ENCODE measurements at regions not wholly inside any gene's neighbourhood (a gene's known extent, or its start where the extent isn't known, plus 50 kb on each side); places are given as distances from the start of the nearest gene placed in this dataset.
A peak's percentile ranks its signal among the peaks of the same experiment; 100 is the strongest.

DNA sequence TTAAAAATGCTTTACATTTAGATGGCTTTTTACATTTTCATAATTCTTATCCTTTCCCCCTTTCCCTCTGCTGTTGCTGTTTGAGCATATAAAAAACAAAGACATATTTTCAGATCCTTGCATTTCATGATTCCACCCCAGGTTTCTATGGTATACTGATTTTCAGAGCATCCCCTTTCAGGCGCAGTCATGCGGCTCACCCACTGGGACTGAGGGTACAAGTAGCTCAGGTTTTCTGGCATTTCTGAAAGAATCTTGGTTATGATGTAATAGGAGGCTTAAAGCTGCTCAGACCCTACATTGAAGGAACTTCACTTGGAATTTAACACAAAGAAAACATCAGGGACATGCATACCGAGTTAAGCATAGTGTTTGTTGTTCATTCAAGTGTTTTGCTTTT, 310.8 kb downstream of the ETAA1 start:
- no peak for DNase-seq (ENCODE audit: low spot score)

GRCh38 chr2:67709835-67710234, 312.7 kb downstream of the ETAA1 start:
- no peak for DNase-seq (ENCODE audit: low spot score)

DNA sequence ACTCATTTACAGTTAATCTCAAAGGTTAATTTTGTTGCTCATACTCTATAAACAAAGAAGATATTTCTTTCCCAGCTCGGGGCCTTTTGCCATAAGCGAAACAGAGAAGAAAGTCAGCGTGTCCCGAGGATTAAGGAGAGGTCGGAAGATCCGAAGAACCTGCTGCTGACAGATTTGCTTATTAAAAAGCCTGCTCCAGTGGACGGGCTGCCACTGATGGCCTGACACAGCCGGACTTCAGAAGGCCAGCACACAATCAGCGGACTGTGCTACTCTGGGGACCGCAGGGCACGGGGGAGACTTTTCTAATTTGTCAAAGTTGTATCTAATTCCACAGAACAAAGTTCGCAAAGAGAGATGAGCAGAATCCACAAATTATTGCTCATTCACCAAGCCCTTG, 315.4 kb downstream of the ETAA1 start:
- DNase-seq (ENCODE audit: low spot score): no peak

DNA sequence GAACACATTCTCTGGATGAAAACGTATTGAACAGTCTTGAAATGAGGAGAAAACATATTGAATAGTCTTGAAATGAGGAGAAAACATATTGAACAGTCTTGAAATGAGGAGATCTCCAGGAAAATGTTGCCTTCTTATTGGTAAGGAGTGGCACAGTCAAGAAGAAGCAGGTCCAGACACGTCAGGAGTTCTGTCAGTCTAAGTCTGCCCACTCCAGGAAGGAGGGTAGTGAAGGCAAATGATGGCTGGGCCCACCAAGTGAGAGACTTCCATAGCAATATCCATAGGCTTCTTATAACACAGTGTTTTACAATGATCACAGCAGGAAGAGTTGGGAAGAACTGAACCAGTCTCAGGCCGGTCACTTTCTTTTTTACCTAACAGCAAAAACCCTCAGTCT, 316.2 kb downstream of the ETAA1 start:
- no peak for DNase-seq (ENCODE audit: low spot score)

DNA sequence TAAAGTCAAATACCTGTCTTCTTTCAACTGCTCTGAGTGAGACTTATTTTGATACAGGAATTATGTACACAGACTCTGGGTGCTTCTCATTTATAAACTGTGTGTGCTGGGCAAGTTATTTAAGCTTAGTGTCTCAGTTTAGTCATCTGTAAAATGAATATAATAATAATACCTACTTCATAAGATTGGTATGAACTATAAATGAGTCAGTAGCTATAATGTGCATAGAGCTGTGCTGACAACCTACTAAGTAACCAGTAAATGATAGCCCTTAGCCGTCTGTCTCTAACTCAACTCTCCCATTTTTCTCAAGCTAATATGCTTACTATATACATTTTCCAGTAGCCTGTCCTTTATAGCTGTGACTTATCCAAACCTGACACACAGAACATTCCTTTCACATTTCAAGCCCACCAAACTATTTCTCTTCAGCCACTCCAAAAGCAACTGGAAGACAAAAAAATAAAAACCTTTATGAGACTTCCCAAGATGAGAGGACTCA, 319.8 kb downstream of the ETAA1 start:
- DNase-seq (ENCODE audit: low spot score): no peak

DNA sequence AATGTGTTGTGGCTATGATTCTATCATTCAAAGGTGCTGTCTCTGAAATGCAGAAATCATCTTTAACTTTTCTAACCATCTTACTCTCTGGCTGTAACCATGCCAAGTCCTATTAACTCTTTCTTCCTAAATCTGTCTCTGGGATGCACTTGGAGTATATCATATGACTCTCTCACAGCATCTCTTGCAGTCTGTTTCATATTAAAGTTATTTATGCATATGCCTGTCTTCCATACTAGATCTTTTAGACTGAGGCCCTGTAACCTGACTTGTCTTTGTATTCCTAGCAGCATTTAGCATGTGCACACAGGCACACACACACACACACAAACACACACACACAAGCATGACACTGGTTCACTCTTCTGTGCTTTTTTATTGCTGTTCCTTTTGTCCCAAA, 320.6 kb downstream of the ETAA1 start:
- DNase-seq (ENCODE audit: low spot score): no peak

DNA sequence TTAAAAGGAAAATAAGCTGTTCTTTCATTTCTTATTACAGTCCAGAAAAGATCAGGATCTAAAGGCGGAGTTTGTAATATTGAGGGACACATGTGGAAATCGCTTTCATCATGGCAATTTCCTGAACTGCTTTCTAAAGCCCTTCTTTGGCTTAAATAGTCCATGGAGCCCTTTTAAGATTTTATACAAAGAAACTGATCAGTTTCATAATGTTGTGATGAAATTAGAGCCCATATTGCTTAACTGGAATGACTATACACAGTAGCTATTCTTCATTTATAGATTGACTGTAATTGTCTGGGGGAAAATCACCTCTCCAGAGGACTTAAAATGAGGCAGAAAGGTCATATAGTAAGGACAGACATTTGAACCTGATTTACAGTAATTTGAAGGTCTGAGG, 322.2 kb downstream of the ETAA1 start:
- DNase-seq (ENCODE audit: low spot score): no peak

DNA sequence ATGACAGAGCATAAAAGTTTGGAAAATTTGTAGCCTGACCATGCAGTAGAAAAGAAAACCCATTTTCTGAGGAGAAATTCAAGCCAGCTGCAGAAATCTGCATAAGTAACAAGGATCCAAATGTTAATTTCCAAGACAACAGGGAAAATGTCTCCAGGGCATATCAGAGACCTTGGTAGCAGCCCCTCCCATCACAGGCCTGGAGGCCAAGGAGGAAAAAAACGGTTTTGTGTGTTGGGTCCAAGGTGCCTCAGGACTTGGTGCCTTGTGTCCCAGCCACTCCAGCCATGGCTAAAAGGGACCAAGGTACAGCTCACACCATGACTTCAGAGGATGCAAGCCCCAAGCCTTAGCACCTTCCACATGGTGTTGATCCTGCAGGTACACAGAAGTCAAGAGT, 324.4 kb downstream of the ETAA1 start:
- no peak for DNase-seq (ENCODE audit: low spot score)

DNA sequence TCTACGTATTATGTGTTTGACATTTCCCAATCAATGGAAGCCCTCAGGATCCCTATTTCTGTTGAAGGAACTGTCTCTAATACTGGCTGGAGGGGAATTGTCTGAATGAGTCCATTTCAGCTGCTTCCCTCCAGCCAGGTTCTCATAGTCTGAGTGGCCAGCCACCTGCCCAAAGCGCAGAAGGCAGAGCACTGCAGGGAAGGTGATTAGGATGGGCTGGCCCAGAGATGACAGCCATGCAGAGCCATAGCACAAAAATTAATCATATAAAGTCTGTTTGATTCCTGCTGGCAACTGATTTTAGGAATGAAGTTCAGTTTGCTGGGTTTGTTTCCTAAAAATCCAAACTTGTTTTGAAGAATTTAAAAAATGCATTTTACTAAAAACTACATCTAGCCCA, 327.1 kb downstream of the ETAA1 start:
- DNase-seq (ENCODE audit: low spot score): no peak

GRCh38 chr2:67725731-67726130, 328.6 kb downstream of the ETAA1 start:
- no peak for DNase-seq (ENCODE audit: low spot score)

- no peak for DNase-seq (ENCODE audit: low spot score)
Observed at GRCh38 chr2:67726416-67726815, 329.3 kb downstream of the ETAA1 start.

DNA sequence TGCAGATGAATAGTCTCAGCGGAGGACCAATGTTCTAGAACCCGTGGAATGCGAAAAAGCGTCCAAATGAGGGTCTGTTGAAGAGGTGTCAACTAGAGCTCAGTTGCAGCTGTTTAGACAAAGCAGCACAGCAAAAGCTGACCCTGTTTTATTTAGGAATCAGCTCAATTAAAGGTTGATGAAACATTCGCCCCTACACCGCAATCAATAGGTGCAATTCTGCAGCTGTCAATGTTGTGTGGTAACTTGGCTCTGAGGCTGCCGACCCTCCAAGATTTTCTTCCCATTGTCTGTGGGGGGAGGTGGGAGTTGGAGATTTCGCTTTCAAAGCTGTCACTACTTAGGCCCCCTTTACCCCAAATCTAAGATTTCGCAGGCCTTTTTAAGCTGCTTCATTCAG, 330.0 kb downstream of the ETAA1 start:
- no peak for DNase-seq (ENCODE audit: low spot score)

- DNase-seq (ENCODE audit: low spot score): no peak
Observed at GRCh38 chr2:67727623-67728022, 330.5 kb downstream of the ETAA1 start.

DNA sequence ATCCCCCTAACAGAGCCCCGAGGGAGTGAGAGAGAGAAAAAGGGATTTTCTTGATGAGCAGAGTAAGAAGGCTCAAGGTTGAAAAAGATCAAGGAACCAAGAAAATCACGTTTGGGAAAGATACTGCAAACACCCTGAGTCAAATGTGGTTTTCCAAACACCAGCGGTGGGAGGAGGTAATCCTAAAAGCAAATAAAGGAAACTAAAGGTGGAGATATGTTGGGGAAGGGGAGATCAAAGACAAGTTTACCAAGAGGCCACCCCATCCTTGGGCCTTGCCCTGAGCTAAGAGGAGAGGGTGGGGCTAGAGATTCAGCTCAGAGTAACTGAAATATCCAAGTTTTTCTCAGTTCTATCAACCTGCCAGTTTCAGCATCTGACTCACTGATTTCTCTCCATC, 332.3 kb downstream of the ETAA1 start:
- DNase-seq (ENCODE audit: low spot score): no peak

DNA sequence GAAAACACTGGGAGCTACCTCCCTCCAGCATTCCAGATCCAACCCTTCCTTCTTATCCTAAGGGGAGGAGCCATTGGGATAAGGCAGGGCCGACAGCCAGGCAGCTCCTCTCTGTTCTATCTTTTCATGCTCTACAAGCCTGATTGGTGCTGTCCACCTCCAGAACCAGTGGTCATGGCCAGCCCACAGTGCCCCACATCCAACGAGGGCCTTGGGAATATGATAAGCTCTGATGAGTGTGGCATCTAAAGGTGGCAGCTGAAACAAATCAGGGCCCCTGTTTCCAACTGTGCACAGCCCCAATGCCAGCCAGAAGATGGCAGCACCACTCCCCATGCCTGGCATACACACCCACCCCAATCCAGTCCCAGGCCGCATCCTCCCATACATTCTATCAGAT, 329.3 kb downstream of the C1D start:
- DNase-seq (ENCODE audit: low spot score): peak; percentile 55

GRCh38 chr2:67752199-67752598, 310.6 kb downstream of the C1D start:
- no peak for DNase-seq (ENCODE audit: low spot score)

GRCh38 chr2:67752969-67753368, 309.8 kb downstream of the C1D start:
- peak; percentile 52 for DNase-seq (ENCODE audit: low spot score)

DNA sequence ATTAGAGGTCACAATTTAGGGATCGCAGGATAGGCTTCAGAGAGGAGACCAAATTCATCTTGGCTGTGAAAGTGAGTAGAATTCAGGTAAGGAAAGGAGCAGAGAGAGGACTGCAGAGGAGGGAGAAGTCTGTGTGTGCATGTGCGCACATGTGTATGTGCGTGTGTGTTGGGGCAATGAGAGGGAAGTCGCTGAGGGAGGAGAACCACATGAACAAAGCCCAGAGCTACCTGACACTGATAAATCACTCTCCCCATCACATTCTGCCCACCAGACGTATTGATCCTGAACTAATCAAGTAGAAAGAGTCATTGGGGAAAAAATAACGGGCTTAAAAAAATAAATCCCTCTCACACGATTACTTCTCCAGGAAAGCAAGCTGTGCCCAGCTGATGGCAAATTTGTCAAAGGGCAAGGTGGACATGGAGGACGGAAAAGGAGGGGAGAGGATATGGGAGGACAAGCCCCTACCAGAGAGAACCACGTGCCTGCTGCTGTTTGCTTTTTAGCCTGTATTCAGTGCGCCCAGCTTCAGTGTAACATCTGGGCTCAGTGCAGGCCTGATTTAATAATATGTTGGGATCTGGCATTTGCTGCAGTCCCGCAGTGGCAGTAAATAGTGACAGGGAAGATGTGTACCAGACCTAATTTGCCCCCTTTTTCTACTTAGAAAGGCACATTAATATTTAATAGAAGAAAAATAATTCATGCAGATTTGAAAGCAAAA, 307.5 kb downstream of the C1D start:
- DNase-seq (ENCODE audit: low spot score): no peak

GRCh38 chr2:67760995-67761394, 301.8 kb downstream of the C1D start:
- no peak for DNase-seq (ENCODE audit: low spot score)

GRCh38 chr2:67771380-67771779, 291.4 kb downstream of the C1D start:
- no peak for DNase-seq (ENCODE audit: low spot score)

DNA sequence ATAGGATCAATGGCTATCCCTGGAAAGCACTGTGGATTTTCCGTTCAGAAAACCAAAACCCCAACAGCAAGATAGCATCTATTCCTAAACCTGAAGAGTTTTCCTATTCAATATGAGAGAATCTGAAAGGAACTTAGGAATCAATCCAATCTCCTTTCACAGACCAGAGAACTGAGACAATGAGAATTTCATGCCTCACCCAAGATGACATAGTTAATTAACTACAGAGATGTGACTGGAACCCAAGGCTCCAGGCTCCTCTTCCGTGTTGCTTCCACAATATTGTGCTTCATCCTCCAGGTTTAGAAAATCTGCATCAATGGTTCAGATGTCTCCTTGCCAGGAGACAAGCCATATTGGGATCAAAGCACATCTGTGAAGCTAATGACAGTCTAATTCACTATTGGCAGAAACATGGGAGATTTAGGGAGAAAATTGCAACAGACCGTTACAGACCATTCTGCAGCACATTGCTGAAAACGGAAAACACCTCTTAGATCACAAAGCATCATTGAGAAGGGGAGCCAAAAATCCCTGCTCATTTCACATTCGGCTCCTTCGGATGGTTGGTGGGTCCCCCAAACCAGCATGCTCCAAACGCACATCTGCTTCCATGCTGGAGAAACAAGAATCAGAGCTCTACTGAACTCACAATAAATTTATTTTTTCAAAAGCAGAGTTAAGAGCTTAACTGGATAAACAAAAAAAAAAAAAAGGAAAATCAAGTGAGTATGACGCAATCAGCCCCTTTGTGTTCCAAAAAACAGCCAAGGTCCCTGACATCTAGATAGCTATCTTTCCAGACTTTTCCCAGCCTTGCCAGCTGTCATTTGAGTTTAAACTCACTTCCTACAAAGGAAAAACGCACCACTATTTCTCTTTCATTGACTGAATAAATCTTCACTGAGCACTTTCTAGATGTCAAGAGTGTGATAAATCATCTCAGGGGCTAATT, 290.3 kb downstream of the C1D start:
- DNase-seq (ENCODE audit: low spot score): no peak

- DNase-seq (ENCODE audit: low spot score): no peak
Observed at GRCh38 chr2:67773851-67774250, 289.0 kb downstream of the C1D start.

DNA sequence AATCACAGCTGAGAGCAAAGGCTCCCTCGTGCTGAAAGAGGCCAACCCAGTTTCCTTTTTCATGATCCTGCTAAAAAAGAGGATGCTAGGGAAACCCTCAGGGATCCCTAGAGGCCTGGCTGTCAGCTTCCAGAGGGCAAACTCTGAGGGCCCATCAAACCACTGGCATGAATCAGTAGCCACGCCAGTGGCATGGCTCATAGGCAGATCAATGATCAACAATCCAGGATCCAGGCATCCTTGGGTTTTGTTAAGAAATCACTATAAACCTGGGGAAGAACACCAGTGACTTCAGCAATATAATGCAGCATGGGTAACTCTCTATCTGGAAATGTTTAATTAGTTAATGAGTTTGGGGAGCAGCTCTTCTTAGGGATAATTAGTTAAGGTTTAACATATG, 286.5 kb downstream of the C1D start:
- DNase-seq (ENCODE audit: low spot score): no peak

Data from AG08396 (cell line).